ENCODE measurements at regions not wholly inside any gene's neighbourhood (a gene's known extent, or its start where the extent isn't known, plus 50 kb on each side); places are given as distances from the start of the nearest gene placed in this dataset.

DNA sequence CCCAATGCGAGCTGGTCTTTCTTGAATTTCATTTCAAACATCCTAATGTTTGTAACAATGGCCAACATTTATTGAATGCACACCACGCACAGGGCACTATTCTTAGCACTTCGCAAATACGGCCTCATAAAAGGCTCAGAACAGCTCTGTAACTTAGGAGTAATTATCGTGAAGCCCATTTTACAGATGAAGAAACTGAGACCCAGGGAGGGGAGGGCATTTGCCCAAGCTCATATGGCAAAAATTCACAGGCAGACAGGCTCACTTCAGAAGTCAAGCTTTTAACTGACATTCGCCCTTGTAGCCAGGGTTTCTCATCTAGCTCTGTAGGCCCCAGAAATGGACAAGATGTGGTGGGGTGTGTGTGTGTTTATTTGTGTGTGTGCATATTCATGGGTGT lies 60.3 kb upstream of the TBX3 start:
- no peaks in the 10 kb centered on the region for H3K27me3 Mint-ChIP-seq (ENCODE audit: unreplicated experiment)
- no peak overlapping the region for H3K4me3 Mint-ChIP-seq (ENCODE audit: low read depth, unreplicated experiment)
- H3K9me3 Mint-ChIP-seq (ENCODE audit: low read depth, unreplicated experiment) = peaks cover 3% of the 10 kb centered on the region
- intact Hi-C loops (cut with micrococcal nuclease; ENCODE audit: unreplicated experiment) = no loop called here
- TF ChIP-seq CTCF (IDR thresholded peaks at IDR 0.05; ENCODE audit: unreplicated experiment) = no peak
- no peaks in the 10 kb centered on the region for H3K4me1 Mint-ChIP-seq (ENCODE audit: low read depth, unreplicated experiment)
- no peak overlapping the region for H3K27ac Mint-ChIP-seq (ENCODE audit: unreplicated experiment)
- CTCF ChIA-PET = no interaction called here
- no TSS peak for BruUV-seq (replicated peaks)
- DNase-seq = no peak
- H3K36me3 Mint-ChIP-seq (ENCODE audit: insufficient read depth, unreplicated experiment) = no peaks in the 10 kb centered on the region

- intact Hi-C loops (cut with micrococcal nuclease; ENCODE audit: unreplicated experiment) = no loop called here
- CTCF ChIA-PET = no interaction called here
- no peak overlapping the region for H3K4me3 Mint-ChIP-seq (ENCODE audit: low read depth, unreplicated experiment)
- TF ChIP-seq CTCF (IDR thresholded peaks at IDR 0.05; ENCODE audit: unreplicated experiment) = no peak
- no peaks in the 10 kb centered on the region for H3K36me3 Mint-ChIP-seq (ENCODE audit: insufficient read depth, unreplicated experiment)
- peaks cover 2% of the 10 kb centered on the region for H3K9me3 Mint-ChIP-seq (ENCODE audit: low read depth, unreplicated experiment)
- DNase-seq = no peak
- no TSS peak for BruUV-seq (replicated peaks)
- H3K27me3 Mint-ChIP-seq (ENCODE audit: unreplicated experiment) = no peaks in the 10 kb centered on the region
- H3K27ac Mint-ChIP-seq (ENCODE audit: unreplicated experiment) = no peak overlapping the region
- H3K4me1 Mint-ChIP-seq (ENCODE audit: low read depth, unreplicated experiment) = no peaks in the 10 kb centered on the region
Observed at GRCh38 chr12:114743799-114744198, 59.8 kb upstream of the TBX3 start.

DNA sequence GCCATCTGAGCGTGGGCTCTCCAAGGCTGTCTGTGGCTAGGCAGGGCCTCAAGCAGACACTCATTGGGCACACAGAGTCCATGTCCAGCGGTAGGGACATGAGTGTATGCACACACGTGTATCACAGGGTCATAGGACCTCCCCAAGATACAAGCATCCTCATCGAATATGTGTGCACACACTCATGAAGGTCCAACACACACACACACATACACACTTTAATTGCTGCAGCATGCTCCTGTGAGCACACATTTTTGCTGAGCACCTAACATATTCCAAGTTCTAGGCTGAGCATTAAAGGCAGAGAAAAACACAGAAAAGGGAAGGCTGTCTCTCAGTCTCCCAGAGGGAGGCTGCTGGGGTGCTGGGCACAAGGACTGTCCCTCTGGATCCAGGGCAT lies 59.3 kb upstream of the TBX3 start:
- TF ChIP-seq CTCF (IDR thresholded peaks at IDR 0.05; ENCODE audit: unreplicated experiment) = no peak
- no peaks in the 10 kb centered on the region for H3K27me3 Mint-ChIP-seq (ENCODE audit: unreplicated experiment)
- H3K4me3 Mint-ChIP-seq (ENCODE audit: low read depth, unreplicated experiment) = no peak overlapping the region
- no peak for DNase-seq
- H3K36me3 Mint-ChIP-seq (ENCODE audit: insufficient read depth, unreplicated experiment) = no peaks in the 10 kb centered on the region
- intact Hi-C loops (cut with micrococcal nuclease; ENCODE audit: unreplicated experiment) = no loop called here
- no TSS peak for BruUV-seq (replicated peaks)
- CTCF ChIA-PET = no interaction called here
- peaks cover 2% of the 10 kb centered on the region for H3K9me3 Mint-ChIP-seq (ENCODE audit: low read depth, unreplicated experiment)
- no peak overlapping the region for H3K27ac Mint-ChIP-seq (ENCODE audit: unreplicated experiment)
- no peaks in the 10 kb centered on the region for H3K4me1 Mint-ChIP-seq (ENCODE audit: low read depth, unreplicated experiment)

- no TSS peak for BruUV-seq (replicated peaks)
- intact Hi-C loops (cut with micrococcal nuclease; ENCODE audit: unreplicated experiment) = no loop called here
- Mint-ChIP-seq H3K27me3 (ENCODE audit: unreplicated experiment) (no peaks in the 10 kb centered on the region), H3K27ac (ENCODE audit: unreplicated experiment) (no peak overlapping the region), H3K9me3 (ENCODE audit: low read depth, unreplicated experiment) (peaks cover 2% of the 10 kb centered on the region), H3K4me3 (ENCODE audit: low read depth, unreplicated experiment) (no peak overlapping the region), H3K36me3 (ENCODE audit: insufficient read depth, unreplicated experiment) (no peaks in the 10 kb centered on the region), H3K4me1 (ENCODE audit: low read depth, unreplicated experiment) (no peaks in the 10 kb centered on the region)
- CTCF ChIA-PET = interaction anchor here (0.5 kb wide), 1 partner anchor 58 kb away, joined by 4 read pairs; the partner anchor contains the start of gene TBX3
- no peak for TF ChIP-seq CTCF (IDR thresholded peaks at IDR 0.05; ENCODE audit: unreplicated experiment)
- DNase-seq = no peak
Observed at GRCh38 chr12:114742363-114742762, 58.4 kb upstream of the TBX3 start.

All from Calu3 (cell line).